Activated CD4-positive, alpha-beta T cell treated with anti-CD3 and anti-CD28 coated beads for 1 hour (primary cell): ENCODE measurements at regions not wholly inside any gene's neighbourhood (a gene's known extent, or its start where the extent isn't known, plus 50 kb on each side); places are given as distances from the start of the nearest gene placed in this dataset.
"Not testable (repeated sequence)": the region's sequence is repeated elsewhere in the genome, so short reads cannot be mapped to it uniquely, and the experiment has no call there.

Experiments used
- DNase-seq: peaks from one replicate; pipeline ENCODE4 v3.0.0-alpha.2; 2020

DNA sequence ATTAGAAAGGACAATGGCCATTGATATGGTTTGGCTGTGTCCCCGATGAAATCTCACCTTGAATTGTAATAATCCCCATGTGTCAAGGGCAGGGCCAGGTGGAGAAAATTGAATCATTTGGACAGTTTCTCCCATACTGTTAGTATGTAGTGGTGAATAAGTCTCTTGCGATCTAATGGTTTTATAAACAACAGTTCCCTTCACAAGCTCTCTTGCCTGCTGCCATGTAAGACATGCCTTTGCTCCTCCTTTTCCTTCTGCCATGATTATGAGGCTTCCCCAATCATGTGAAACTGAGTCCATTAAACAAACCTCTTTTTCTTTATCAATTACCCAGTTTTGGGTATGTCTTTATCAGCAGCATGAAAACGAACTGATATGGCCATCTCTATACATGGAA, 302.7 kb downstream of the SFMBT2 start:
- DNase-seq: no peak

- DNase-seq: no peak
These were observed 303.5 kb downstream of the SFMBT2 start for GRCh38 chr10:7107285-7107684.

GRCh38 chr10:7104379-7104778, 306.5 kb downstream of the SFMBT2 start:
- DNase-seq: not testable (repeated sequence)

DNA sequence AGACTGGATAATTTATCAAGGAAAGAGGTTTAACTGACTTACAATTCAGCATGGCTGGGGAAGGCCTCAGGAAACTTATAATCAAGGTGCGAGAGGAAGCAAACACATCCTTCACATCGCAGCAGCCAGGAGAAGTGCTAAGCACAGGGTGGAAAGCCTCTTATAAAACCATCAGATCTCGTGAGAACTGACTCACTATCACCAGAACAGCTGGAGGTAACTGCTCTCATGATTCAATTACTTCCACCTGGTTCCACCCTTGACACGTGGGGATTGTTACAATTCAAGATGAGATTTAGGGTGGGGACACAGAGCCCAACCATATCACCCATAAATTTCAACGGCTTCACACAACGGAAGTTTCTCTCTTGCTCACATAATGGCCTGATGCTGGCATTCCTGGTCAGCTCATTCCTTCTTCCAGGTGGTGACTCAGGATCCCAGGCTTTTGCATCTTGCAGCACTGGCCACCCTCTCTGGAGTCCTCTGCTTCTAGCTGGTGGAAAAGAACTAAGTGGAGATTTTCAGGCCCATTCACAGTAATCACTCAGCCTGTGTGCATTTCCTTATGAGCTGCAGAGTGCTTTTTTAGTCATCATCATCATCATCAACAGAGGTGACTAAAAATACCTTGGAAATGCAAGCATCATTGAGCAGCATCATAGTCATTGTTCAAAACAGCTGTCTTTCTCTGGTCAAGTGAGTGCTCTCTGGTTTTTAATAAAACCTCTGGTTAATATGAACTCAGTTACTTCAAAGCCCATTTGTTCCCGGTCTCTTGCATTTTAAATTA, 308.1 kb downstream of the SFMBT2 start:
- DNase-seq: no peak

GRCh38 chr10:7102084-7102483, 308.8 kb downstream of the SFMBT2 start:
- DNase-seq: no peak

GRCh38 chr10:7101451-7101850, 309.4 kb downstream of the SFMBT2 start:
- no peak for DNase-seq

- no peak for DNase-seq
These were observed 310.7 kb downstream of the SFMBT2 start for GRCh38 chr10:7100032-7100702.

DNA sequence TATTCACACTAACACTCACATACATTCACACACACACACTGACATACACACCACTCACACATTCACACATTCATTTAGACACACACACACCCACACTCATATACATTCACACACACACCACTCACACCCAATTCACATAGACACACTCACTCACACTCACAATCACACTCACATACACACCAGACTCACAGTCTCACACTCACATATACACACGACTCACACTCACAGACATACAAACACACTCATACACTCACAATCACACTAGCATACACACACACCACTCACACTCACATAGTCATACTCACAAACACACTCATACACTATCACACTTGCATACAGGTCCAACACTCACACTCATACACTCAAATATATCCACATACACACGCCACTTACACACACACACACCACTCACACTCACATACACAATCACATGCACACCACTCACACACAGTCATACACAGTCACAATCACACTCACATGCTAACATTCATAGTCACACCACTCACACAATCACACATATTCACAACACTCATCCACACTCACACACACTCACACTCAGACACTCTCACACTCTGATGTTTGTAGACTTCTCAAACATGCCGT, 312.6 kb downstream of the SFMBT2 start:
- DNase-seq: no peak

DNA sequence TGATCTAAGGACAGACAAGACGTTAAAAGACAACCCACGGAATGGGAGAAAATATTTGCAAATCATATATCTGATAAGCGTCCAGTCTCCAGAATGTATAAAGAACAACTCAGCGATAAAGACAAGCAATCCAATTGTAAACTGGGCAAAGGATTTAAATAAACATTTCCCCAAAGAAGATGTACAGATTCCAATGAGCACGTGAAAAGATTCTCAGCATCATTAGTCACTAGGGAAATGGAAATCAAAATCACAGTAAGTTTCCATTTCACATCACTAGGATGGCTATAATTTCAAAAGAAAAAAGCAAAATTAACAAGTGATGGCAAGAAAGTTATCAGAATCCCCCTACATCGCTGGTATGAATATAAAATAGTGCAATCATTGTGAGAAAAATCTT, 316.1 kb downstream of the SFMBT2 start:
- DNase-seq: no peak

DNA sequence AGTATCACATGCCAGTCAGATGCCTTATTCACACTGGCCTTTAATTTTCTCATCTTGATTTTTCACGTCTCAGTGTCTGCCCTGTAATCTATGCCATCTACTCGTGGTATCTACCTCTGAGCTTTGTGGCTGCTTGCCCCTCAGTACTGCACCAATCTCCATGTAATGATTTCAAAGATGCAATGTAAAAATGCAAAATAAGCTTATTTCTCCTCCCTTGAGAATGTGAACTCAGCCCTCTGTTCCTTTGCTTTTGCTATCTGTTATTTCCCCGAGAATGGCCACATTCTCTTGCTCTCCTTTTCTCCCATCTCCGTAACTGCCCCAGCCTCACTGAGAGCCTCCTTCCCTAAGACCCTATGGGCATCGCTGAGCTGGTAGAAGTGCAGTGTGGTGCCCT, 317.5 kb downstream of the SFMBT2 start:
- DNase-seq: no peak

DNA sequence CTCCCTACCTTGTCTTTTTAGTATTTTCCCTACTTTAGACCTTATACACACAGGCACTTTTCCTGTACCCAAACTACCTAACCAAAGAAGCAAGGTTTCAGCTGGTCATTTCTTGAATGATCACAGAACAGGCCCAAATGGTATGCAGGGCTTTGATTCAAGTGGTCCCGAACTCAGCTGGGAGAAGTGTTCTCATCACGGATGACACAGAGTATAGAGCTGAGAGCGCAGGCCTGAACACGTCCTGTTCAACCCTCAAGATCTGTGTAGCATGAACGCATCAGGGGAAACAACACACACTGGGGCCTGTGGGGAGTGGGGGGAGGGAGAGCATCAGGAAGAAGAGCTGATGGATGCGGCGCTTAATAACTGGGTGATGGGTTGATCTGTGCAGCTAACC, 318.2 kb downstream of the SFMBT2 start:
- DNase-seq: no peak

- DNase-seq: no peak
These were observed 320.3 kb downstream of the SFMBT2 start for GRCh38 chr10:7090529-7090928.

DNA sequence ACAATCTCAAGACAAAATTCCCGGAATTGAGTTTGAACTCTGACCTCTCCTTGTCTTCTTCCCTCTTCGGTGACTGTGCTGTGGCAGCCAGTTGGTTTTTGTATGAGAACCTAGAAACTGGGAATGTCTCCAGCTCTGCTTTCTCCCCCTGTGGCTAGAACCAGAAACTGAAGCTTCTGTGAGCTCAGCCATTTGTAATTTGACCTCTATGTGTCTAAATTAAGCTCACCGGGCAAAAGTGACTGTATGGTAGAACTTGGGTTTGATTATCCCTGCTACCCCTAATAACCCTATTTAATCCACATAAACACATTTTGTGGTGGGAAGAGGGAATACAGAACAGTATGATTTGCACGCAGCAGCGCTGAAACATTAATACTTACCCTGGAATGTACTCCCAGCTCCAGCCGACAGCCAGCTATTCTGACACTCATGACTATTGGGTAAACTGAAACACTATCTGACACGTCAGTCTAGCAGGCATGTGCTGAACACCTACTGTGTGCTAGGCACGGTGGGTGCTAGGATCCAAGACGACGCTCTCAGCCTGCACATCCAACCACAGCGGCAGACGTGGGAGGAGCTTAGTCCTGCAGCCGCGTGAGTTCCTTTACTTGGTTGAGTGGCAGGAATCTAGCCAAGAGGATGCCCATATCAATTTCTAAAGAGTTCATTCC, 324.8 kb downstream of the SFMBT2 start:
- no peak for DNase-seq

GRCh38 chr10:7085147-7085912, 325.5 kb downstream of the SFMBT2 start:
- no peak for DNase-seq

- no peak for DNase-seq
These were observed 326.4 kb downstream of the SFMBT2 start for GRCh38 chr10:7084280-7085005.

GRCh38 chr10:7082967-7083366, 327.9 kb downstream of the SFMBT2 start:
- DNase-seq: no peak

DNA sequence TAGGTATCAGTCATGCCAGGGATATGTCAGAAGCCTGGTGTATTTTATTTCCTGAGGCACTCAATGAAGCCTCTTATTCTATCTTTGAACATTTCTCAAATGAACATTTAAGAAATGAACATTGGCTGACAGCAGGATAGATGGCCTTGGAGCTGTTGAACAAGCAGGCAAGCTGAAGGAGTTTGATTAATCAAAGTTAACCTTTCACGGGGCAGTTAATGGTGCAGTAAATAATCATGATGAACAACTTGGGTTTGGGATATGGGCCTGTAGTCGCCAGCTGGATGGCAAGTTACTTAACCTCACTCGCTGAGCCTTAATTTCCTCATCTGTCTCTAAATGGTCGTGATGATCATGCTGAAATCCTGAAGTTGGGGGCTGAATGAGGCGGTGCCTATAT, 333.0 kb downstream of the SFMBT2 start:
- DNase-seq: no peak

DNA sequence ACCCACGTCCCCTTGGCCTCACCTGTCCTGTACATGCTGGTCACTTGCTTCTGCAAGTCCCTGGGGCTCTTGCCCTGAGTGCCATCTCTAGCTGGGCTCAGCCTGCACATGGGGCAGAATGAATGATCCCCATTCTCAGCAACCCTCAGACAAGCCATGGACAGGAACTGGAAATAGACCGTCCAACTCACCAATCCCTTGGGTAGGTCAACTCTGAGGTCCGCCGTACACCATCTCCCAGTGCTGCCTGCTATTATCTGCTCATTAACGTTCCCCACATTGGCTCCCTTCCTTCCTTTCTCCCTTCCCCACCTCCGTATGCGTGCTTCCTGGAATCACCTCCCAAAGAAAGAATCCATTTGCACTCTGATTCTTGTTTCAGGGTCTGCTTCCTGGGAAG, 335.0 kb downstream of the SFMBT2 start:
- DNase-seq: no peak

GRCh38 chr10:7075110-7075509, 335.7 kb downstream of the SFMBT2 start:
- DNase-seq: no peak

- DNase-seq: no peak
These were observed 339.4 kb downstream of the SFMBT2 start for GRCh38 chr10:7071421-7071820.

GRCh38 chr10:7070950-7071349, 339.9 kb downstream of the SFMBT2 start:
- DNase-seq: no peak

DNA sequence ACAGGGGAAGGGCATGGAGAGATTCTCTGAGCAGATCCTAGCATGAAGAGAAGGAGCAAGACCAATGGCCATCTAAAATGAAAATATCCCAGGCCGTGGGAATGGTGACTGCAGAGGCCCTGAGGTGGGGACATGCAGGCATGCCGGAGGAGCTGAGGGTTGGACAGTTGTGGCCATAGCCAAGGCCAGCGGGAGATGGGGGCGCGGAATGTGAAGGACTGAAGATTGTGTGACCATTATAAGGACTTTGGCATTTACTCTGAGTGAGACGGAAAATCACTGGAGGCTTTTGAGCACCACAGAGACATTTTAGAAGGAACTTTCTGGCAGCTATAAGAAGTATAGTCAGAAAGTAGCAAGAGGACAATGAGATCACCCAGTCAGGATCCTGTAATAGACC, 341.1 kb downstream of the SFMBT2 start:
- DNase-seq: no peak
